Kidney (tissue), 13 donors: ENCODE measurements at regions not wholly inside any gene's neighbourhood (a gene's known extent, or its start where the extent isn't known, plus 50 kb on each side); places are given as distances from the start of the nearest gene placed in this dataset.
A peak's percentile ranks its signal among the peaks of the same experiment; 100 is the strongest.

ENCODE experiments used
- DNase-seq, 5 donors: peaks; one replicate each; pipeline ENCODE4 v3.0.0-alpha.2; 2013 to 2020
- FAIRE-seq: peaks from 2 replicates; lab custom pipeline; 2012; peaks lifted over from hg19 to GRCh38; lab: Jason Lieb, UNC
- H3K27ac ChIP-seq, 2 donors: one replicate each; pipeline ENCODE4 v1.7.0; 2013; ENCODE audit warnings: low read depth in 2 of 2, low read length in 2 of 2, inconsistent platforms in 1 of 2
- H3K27me3 ChIP-seq: one replicate; pipeline ENCODE4 v1.7.1; 2013; ENCODE audit warnings: low read length, inconsistent platforms; ENCODE audit not compliant: control insufficient read depth, insufficient read depth
- H3K36me3 ChIP-seq, 3 donors: one replicate each; pipeline versions ENCODE4 v1.7.0 to v1.7.1; 2013; ENCODE audit warnings: low read length in 3 of 3, control low read depth in 1 of 3, inconsistent platforms in 1 of 3; ENCODE audit not compliant: insufficient read depth in 3 of 3, control insufficient read depth in 2 of 3
- H3K4me1 ChIP-seq, 3 donors: one replicate each; pipeline versions ENCODE4 v1.7.0 to v1.7.1; 2013; ENCODE audit warnings: low read length in 3 of 3, inconsistent platforms in 1 of 3, low read depth in 1 of 3; ENCODE audit not compliant: control insufficient read depth in 2 of 3, insufficient read depth in 2 of 3
- H3K4me3 ChIP-seq, 3 donors: one replicate each; pipeline versions ENCODE4 v1.7.0 to v1.8.1; 2013; ENCODE audit warnings: low read length in 3 of 3, control low read depth in 1 of 3, inconsistent platforms in 1 of 3
- H3K9ac ChIP-seq, 3 donors: one replicate each; pipeline versions ENCODE4 v1.7.0 to v1.7.1; 2013; ENCODE audit warnings: low read length in 3 of 3, control low read depth in 1 of 3, inconsistent platforms in 1 of 3
- H3K9me3 ChIP-seq, 3 donors: one replicate each; pipeline versions ENCODE4 v1.7.0 to v1.7.1; 2013; ENCODE audit warnings: low read length in 3 of 3, control low read depth in 1 of 3, inconsistent platforms in 1 of 3; ENCODE audit not compliant: control insufficient read depth in 2 of 3, insufficient read depth in 1 of 3
- intact Hi-C: fragments of 100-400 bp; cut with DNase I; formaldehyde crosslinking; loops from one replicate; pipeline ENCODE4 v1.11.1; 2022
- TF ChIP-seq, protein P1 (sequence below): IDR thresholded peaks from 3 replicates; pipeline ENCODE4 v1.5.1; 2012; ENCODE audit warnings: mild to moderate bottlenecking, moderate library complexity, borderline replicate concordance; ENCODE audit not compliant: insufficient read depth; ENCODE audit errors: extremely low read depth
- donor health status: control.
- donor health status: control.
- donor health status: control.
- donor health status: control.
- donor health status: control.
- donor health status: DM: yes; HTN: yes; CAD: no.
- donor health status: Normal renal cell carcinoma (clear cell type).

DNA sequence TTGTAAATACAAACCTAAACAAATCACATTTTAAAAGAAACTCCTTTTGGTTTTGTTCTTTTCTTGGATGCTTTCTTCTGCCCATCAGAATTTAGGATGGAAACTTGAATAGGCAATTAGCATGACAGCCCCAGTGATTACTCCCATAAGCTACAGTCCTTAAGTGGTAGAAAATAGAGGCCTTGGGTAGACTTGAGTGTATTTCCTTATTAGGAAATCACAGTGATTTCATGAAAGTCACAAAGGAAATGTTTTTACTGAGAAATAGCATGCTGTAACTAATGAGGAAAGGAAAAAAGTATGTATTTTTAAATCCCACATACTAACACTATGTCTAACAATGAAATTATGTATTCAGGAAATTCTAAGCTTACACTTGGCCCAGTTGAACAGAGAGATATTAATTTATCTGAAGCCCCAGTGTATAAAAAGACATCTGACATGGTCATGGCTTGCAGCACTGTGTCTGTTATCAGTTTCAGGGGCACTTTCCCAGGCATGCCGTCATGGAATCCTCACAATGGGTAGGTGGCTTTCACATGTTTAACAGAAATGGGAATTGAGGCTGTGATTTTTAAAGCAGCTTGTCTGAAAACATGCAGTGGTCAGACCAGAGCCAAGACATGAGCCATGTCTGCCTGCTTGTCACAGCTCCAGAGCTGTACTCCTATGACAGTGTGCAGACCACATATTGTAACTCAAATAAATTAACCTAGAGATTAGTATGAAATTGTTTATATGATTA, 79.7 kb upstream of the TRIB2 start:
- Histone ChIP-seq H3K9me3 (no peaks in the 10 kb centered on the region), H3K27ac (no peak overlapping the region), H3K36me3 (no peaks in the 10 kb centered on the region), H3K4me3 (no peak overlapping the region), H3K4me1 (no peaks in the 10 kb centered on the region), H3K9ac (no peak overlapping the region), H3K27me3 (no peaks in the 10 kb centered on the region)
- DNase-seq (peak in 1 of 5 donors; percentile 22), FAIRE-seq (no peak)
- intact Hi-C loops, result no loop called here
- TF ChIP-seq, protein P1, sequence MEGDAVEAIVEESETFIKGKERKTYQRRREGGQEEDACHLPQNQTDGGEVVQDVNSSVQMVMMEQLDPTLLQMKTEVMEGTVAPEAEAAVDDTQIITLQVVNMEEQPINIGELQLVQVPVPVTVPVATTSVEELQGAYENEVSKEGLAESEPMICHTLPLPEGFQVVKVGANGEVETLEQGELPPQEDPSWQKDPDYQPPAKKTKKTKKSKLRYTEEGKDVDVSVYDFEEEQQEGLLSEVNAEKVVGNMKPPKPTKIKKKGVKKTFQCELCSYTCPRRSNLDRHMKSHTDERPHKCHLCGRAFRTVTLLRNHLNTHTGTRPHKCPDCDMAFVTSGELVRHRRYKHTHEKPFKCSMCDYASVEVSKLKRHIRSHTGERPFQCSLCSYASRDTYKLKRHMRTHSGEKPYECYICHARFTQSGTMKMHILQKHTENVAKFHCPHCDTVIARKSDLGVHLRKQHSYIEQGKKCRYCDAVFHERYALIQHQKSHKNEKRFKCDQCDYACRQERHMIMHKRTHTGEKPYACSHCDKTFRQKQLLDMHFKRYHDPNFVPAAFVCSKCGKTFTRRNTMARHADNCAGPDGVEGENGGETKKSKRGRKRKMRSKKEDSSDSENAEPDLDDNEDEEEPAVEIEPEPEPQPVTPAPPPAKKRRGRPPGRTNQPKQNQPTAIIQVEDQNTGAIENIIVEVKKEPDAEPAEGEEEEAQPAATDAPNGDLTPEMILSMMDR, result no peak

DNA sequence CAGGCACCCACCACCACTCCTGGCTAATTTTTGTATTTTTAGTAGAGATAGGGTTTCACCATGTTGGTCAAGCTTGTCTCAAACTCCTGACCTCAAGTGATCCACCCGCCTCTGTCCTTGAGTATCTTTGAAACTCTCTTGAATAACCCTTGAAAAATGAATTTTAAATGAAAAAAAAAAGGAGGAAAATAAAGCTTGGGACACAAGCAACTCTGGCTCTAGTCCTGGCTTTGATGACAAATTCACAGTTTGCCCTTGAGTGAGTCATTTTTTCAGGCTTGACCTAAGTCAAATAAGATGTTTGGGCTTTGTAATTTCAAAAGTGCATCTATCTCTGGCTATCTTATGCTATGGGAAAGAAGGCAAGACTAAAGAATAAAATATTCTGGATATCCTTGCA, 79.0 kb upstream of the TRIB2 start:
- H3K9ac ChIP-seq, result no peak overlapping the region
- TF ChIP-seq, protein P1, result no peak
- DNase-seq, result no peak
- no peaks in the 10 kb centered on the region for H3K36me3 ChIP-seq
- FAIRE-seq, result no peak
- no peak overlapping the region for H3K4me3 ChIP-seq
- H3K4me1 ChIP-seq, result no peaks in the 10 kb centered on the region
- no peaks in the 10 kb centered on the region for H3K27me3 ChIP-seq
- no peak overlapping the region for H3K27ac ChIP-seq
- no peaks in the 10 kb centered on the region for H3K9me3 ChIP-seq
- intact Hi-C loops, result no loop called here

DNA sequence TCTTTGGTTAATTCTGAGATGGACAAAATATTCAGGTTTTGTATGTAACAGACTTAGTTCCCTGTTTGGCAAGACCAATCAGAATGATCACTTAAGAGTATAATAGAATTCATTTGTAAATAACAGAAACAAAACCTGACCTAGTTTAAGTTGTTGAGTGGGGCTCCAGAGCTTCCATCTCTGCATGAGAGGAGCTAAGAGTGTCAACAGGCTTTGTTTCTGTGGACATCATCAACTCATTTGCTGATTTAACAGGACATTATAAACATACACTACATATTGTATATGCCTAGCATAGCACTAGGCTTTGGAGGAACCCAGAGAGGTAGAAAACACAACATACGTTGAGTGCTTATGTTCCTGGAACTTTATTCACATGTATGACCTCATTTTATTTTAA, 75.3 kb upstream of the TRIB2 start:
- TF ChIP-seq, protein P1, result no peak
- no peak for FAIRE-seq

DNA sequence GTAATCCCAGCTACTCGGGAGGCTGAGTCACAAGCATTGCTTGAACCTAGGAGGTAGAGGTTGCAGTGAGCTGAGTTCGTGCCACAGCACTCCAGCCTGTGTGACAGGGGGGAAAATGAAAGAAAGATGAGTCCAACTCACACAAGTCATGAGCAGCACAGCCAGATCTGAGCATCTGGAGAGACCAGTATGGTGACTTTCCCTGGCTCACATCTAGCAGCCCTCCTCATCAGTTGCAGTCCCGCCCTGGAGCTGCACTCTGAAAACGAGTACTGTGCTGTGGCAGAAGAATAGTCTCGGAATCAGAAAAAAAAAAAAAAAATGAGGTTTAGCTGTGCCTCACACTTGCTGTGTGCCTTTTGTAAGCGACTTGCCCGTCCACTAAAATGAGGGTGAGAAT, 74.4 kb upstream of the TRIB2 start:
- H3K4me1 ChIP-seq, result no peaks in the 10 kb centered on the region
- H3K4me3 ChIP-seq, result no peak overlapping the region
- no peak overlapping the region for H3K9ac ChIP-seq
- no peaks in the 10 kb centered on the region for H3K36me3 ChIP-seq
- no peak overlapping the region for H3K27ac ChIP-seq
- TF ChIP-seq, protein P1, result no peak
- H3K27me3 ChIP-seq, result no peaks in the 10 kb centered on the region
- FAIRE-seq (no peak), DNase-seq (no peak)
- intact Hi-C loops, result no loop called here
- no peaks in the 10 kb centered on the region for H3K9me3 ChIP-seq

More for the DNA sequence above, 75.3 kb upstream of the TRIB2 start:
- no peak for DNase-seq
- no peaks in the 10 kb centered on the region for H3K36me3 ChIP-seq
- no peaks in the 10 kb centered on the region for H3K4me1 ChIP-seq
- no peaks in the 10 kb centered on the region for H3K27me3 ChIP-seq
- no peak overlapping the region for H3K9ac ChIP-seq
- no peaks in the 10 kb centered on the region for H3K9me3 ChIP-seq
- no peak overlapping the region for H3K27ac ChIP-seq
- intact Hi-C loops, result no loop called here
- no peak overlapping the region for H3K4me3 ChIP-seq
